HUES48 (cell line): ENCODE measurements at regions not wholly inside any gene's neighbourhood (a gene's known extent, or its start where the extent isn't known, plus 50 kb on each side); places are given as distances from the start of the nearest gene placed in this dataset.
"Not testable (repeated sequence)": the region's sequence is repeated elsewhere in the genome, so short reads cannot be mapped to it uniquely, and the experiment has no call there.

Experiments used
- H3K27ac ChIP-seq: one replicate; pipeline ENCODE4 v1.7.0; 2013; ENCODE audit warnings: low read depth, low read length, inconsistent platforms
- H3K27me3 ChIP-seq: 2 replicates; pipeline ENCODE4 v1.6.1; 2013; ENCODE audit warnings: mild to moderate bottlenecking, low read length; ENCODE audit not compliant: control insufficient read depth, insufficient read depth
- H3K36me3 ChIP-seq: 2 replicates; pipeline ENCODE4 v1.6.1; 2013; ENCODE audit warnings: low read length; ENCODE audit not compliant: control insufficient read depth, insufficient read depth
- H3K4me1 ChIP-seq: 2 replicates; pipeline ENCODE4 v1.6.1; 2013; ENCODE audit warnings: mild to moderate bottlenecking, low read length; ENCODE audit not compliant: control insufficient read depth, insufficient read depth
- H3K4me3 ChIP-seq: 2 replicates; pipeline ENCODE4 v1.5.1; 2013; ENCODE audit warnings: mild to moderate bottlenecking, low read depth, low read length
- H3K9ac ChIP-seq: 2 replicates; pipeline ENCODE4 v1.6.1; 2013; ENCODE audit warnings: mild to moderate bottlenecking, low read depth, low read length, moderate library complexity
- H3K9me3 ChIP-seq: 2 replicates; pipeline ENCODE4 v1.6.1; 2013; ENCODE audit warnings: low read length; ENCODE audit not compliant: control insufficient read depth, insufficient read depth

- peaks cover 17% of the 10 kb centered on the region for H3K9me3 ChIP-seq
- no peaks in the 10 kb centered on the region for H3K27me3 ChIP-seq
- H3K4me3 ChIP-seq = no peak overlapping the region
- no peak overlapping the region for H3K27ac ChIP-seq
- no peak overlapping the region for H3K9ac ChIP-seq
- peaks cover 27% of the 10 kb centered on the region for H3K36me3 ChIP-seq
- peaks cover 21% of the 10 kb centered on the region for H3K4me1 ChIP-seq
Observed at GRCh38 chr9:82894548-82894947, 168.4 kb downstream of the RASEF start.

GRCh38 chr9:82894961-82895821 is 167.8 kb downstream of the RASEF start:
- Histone ChIP-seq H3K27ac (no peak overlapping the region), H3K27me3 (no peaks in the 10 kb centered on the region), H3K9me3 (peaks cover 17% of the 10 kb centered on the region), H3K9ac (no peak overlapping the region), H3K4me1 (peaks cover 15% of the 10 kb centered on the region), H3K36me3 (peaks cover 21% of the 10 kb centered on the region), H3K4me3 (no peak overlapping the region)

- Histone ChIP-seq H3K36me3 (peaks cover 15% of the 10 kb centered on the region; the same call in 1 of the 2 replicates), H3K4me1 (peaks cover 15% of the 10 kb centered on the region), H3K9me3 (peaks cover 17% of the 10 kb centered on the region), H3K4me3 (no peak overlapping the region), H3K9ac (no peak overlapping the region), H3K27me3 (no peaks in the 10 kb centered on the region), H3K27ac (no peak overlapping the region)
Observed at GRCh38 chr9:82895822-82896110, 167.2 kb downstream of the RASEF start.

GRCh38 chr9:82903503-82903902 is 159.4 kb downstream of the RASEF start:
- no peaks in the 10 kb centered on the region; the same call in 1 of the 2 replicates for H3K9me3 ChIP-seq
- H3K36me3 ChIP-seq = no peaks in the 10 kb centered on the region
- H3K4me1 ChIP-seq = peaks cover 7% of the 10 kb centered on the region; the same call in 1 of the 2 replicates
- no peak overlapping the region for H3K4me3 ChIP-seq
- no peak overlapping the region for H3K9ac ChIP-seq
- no peak overlapping the region for H3K27ac ChIP-seq
- no peaks in the 10 kb centered on the region for H3K27me3 ChIP-seq

GRCh38 chr9:82911996-82912395 is 150.9 kb downstream of the RASEF start:
- no peaks in the 10 kb centered on the region for H3K27me3 ChIP-seq

GRCh38 chr9:82912645-82913044 is 150.3 kb downstream of the RASEF start:
- Histone ChIP-seq H3K9ac (no peak overlapping the region), H3K9me3 (peaks cover 29% of the 10 kb centered on the region), H3K36me3 (peaks cover 6% of the 10 kb centered on the region; the same call in 1 of the 2 replicates), H3K27me3 (no peaks in the 10 kb centered on the region), H3K27ac (no peak overlapping the region), H3K4me1 (no peaks in the 10 kb centered on the region), H3K4me3 (no peak overlapping the region)

More at GRCh38 chr9:82911996-82912395, 150.9 kb downstream of the RASEF start:
- no peak overlapping the region for H3K27ac ChIP-seq
- peaks cover 6% of the 10 kb centered on the region; the same call in 1 of the 2 replicates for H3K36me3 ChIP-seq
- peaks cover 26% of the 10 kb centered on the region for H3K9me3 ChIP-seq
- no peaks in the 10 kb centered on the region for H3K4me1 ChIP-seq
- H3K9ac ChIP-seq = no peak overlapping the region
- no peak overlapping the region for H3K4me3 ChIP-seq

GRCh38 chr9:82916238-82916637 is 146.7 kb downstream of the RASEF start:
- peaks cover 30% of the 10 kb centered on the region for H3K9me3 ChIP-seq
- H3K4me1 ChIP-seq, H3K4me3 ChIP-seq, H3K27me3 ChIP-seq, H3K9ac ChIP-seq, H3K27ac ChIP-seq, H3K36me3 ChIP-seq: not testable (repeated sequence)

- Histone ChIP-seq H3K27me3 (no peaks in the 10 kb centered on the region), H3K4me1 (peaks cover 14% of the 10 kb centered on the region), H3K9ac (no peak overlapping the region), H3K9me3 (peaks cover 20% of the 10 kb centered on the region), H3K27ac (no peak overlapping the region), H3K4me3 (no peak overlapping the region), H3K36me3 (no peaks in the 10 kb centered on the region; the same call in 1 of the 2 replicates)
Observed at GRCh38 chr9:82920154-82920553, 142.8 kb downstream of the RASEF start.

GRCh38 chr9:82922686-82923085 is 140.3 kb downstream of the RASEF start:
- H3K27me3 ChIP-seq = no peaks in the 10 kb centered on the region
- no peaks in the 10 kb centered on the region for H3K36me3 ChIP-seq
- no peak overlapping the region for H3K9ac ChIP-seq

GRCh38 chr9:82923092-82923911 is 139.6 kb downstream of the RASEF start:
- no peak overlapping the region for H3K27ac ChIP-seq
- H3K4me3 ChIP-seq = no peak overlapping the region
- H3K36me3 ChIP-seq = no peaks in the 10 kb centered on the region
- peaks cover 14% of the 10 kb centered on the region for H3K4me1 ChIP-seq
- no peaks in the 10 kb centered on the region for H3K27me3 ChIP-seq
- no peaks in the 10 kb centered on the region for H3K9me3 ChIP-seq
- H3K9ac ChIP-seq = no peak overlapping the region

More at GRCh38 chr9:82922686-82923085, 140.3 kb downstream of the RASEF start:
- Histone ChIP-seq H3K9me3 (peaks cover under 1% of the 10 kb centered on the region), H3K27ac (no peak overlapping the region), H3K4me1 (peaks cover 14% of the 10 kb centered on the region), H3K4me3 (no peak overlapping the region)
